HUES64 (cell line): ENCODE measurements at regions not wholly inside any gene's neighbourhood (a gene's known extent, or its start where the extent isn't known, plus 50 kb on each side); places are given as distances from the start of the nearest gene placed in this dataset.

Experiments
- H3K27ac ChIP-seq: 2 replicates; pipeline ENCODE4 v1.7.0; 2013; ENCODE audit warnings: low read depth, low read length, inconsistent platforms
- H3K27me3 ChIP-seq: 2 replicates; pipeline ENCODE4 v1.6.1; 2013; ENCODE audit warnings: mild to moderate bottlenecking, low read length; ENCODE audit not compliant: insufficient read depth
- H3K36me3 ChIP-seq: 2 replicates; pipeline ENCODE4 v1.6.1; 2013; ENCODE audit warnings: mild to moderate bottlenecking, low read length; ENCODE audit not compliant: insufficient read depth
- H3K4me1 ChIP-seq: 2 replicates; pipeline ENCODE4 v1.6.1; 2013; ENCODE audit warnings: mild to moderate bottlenecking, low read length, moderate library complexity; ENCODE audit not compliant: insufficient read depth
- H3K4me3 ChIP-seq: 2 replicates; pipeline ENCODE4 v1.5.1; 2013; ENCODE audit warnings: mild to moderate bottlenecking, low read length, moderate library complexity
- H3K9ac ChIP-seq: 2 replicates; pipeline ENCODE4 v1.6.1; 2013; ENCODE audit warnings: mild to moderate bottlenecking, low read depth, low read length
- H3K9me3 ChIP-seq: 2 replicates; pipeline ENCODE4 v1.6.1; 2013; ENCODE audit warnings: low read depth, low read length; ENCODE audit not compliant: insufficient read depth
- WGBS: fragments of 150-250, 120-280 bp; methylation state at CpG from one replicate; pipeline ENCODE4 v1.1.7; 2013; ENCODE audit warnings: missing lambda C conversion rate; 5-methylcytosine and 5-hydroxymethylcytosine counted together

GRCh38 chr11:42571878-42572610 is 739.8 kb upstream of the API5 start:
- 91% methylated on average over 4 of the region's 5 CpGs for WGBS
- Histone ChIP-seq H3K4me1 (no peaks in the 10 kb centered on the region), H3K27ac (no peak overlapping the region), H3K9ac (no peak overlapping the region), H3K27me3 (no peaks in the 10 kb centered on the region), H3K9me3 (no peaks in the 10 kb centered on the region; the same call in 1 of the 2 replicates), H3K36me3 (no peaks in the 10 kb centered on the region), H3K4me3 (no peak overlapping the region)

- H3K9ac ChIP-seq = no peak overlapping the region
- H3K4me3 ChIP-seq = no peak overlapping the region
- no peak overlapping the region for H3K27ac ChIP-seq
- H3K4me1 ChIP-seq = no peaks in the 10 kb centered on the region
- WGBS = 93% methylated on average over 3 of the region's 3 CpGs
- no peaks in the 10 kb centered on the region for H3K9me3 ChIP-seq
- no peaks in the 10 kb centered on the region for H3K27me3 ChIP-seq
- no peaks in the 10 kb centered on the region for H3K36me3 ChIP-seq
Measured at GRCh38 chr11:42576318-42576717, 735.5 kb upstream of the API5 start.

- no peaks in the 10 kb centered on the region for H3K36me3 ChIP-seq
Measured at GRCh38 chr11:42589286-42589685, 722.5 kb upstream of the API5 start.

GRCh38 chr11:42591841-42592240 is 720.0 kb upstream of the API5 start:
- H3K27me3 ChIP-seq = no peaks in the 10 kb centered on the region
- H3K4me3 ChIP-seq = no peak overlapping the region
- no peaks in the 10 kb centered on the region for H3K9me3 ChIP-seq
- no peaks in the 10 kb centered on the region for H3K36me3 ChIP-seq
- H3K9ac ChIP-seq = no peak overlapping the region
- WGBS = no CpG with 5 or more reads among the region's 2 CpGs
- peaks cover 18% of the 10 kb centered on the region for H3K4me1 ChIP-seq
- H3K27ac ChIP-seq = no peak overlapping the region

More at GRCh38 chr11:42589286-42589685, 722.5 kb upstream of the API5 start:
- H3K9ac ChIP-seq = no peak overlapping the region
- H3K4me1 ChIP-seq = no peaks in the 10 kb centered on the region
- H3K4me3 ChIP-seq = no peak overlapping the region
- H3K9me3 ChIP-seq = no peaks in the 10 kb centered on the region
- H3K27ac ChIP-seq = no peak overlapping the region
- H3K27me3 ChIP-seq = no peaks in the 10 kb centered on the region
- WGBS = 88% methylated on average over 2 of the region's 2 CpGs

GRCh38 chr11:42593441-42593840 is 718.4 kb upstream of the API5 start:
- Histone ChIP-seq H3K36me3 (no peaks in the 10 kb centered on the region), H3K9me3 (no peaks in the 10 kb centered on the region), H3K4me3 (no peak overlapping the region), H3K9ac (no peak overlapping the region), H3K4me1 (peaks cover 24% of the 10 kb centered on the region), H3K27me3 (no peaks in the 10 kb centered on the region), H3K27ac (no peak overlapping the region)
- 93% methylated on average over 2 of the region's 2 CpGs for WGBS

- Histone ChIP-seq H3K9me3 (no peaks in the 10 kb centered on the region), H3K4me3 (no peak overlapping the region), H3K4me1 (peaks cover 26% of the 10 kb centered on the region), H3K27ac (no peak overlapping the region), H3K27me3 (no peaks in the 10 kb centered on the region), H3K9ac (no peak overlapping the region), H3K36me3 (no peaks in the 10 kb centered on the region)
- WGBS = 14% methylated on average over 2 of the region's 2 CpGs
Measured at GRCh38 chr11:42595876-42596275, 715.9 kb upstream of the API5 start.

- Histone ChIP-seq H3K4me1 (peaks cover 26% of the 10 kb centered on the region), H3K36me3 (no peaks in the 10 kb centered on the region), H3K4me3 (no peak overlapping the region), H3K9me3 (no peaks in the 10 kb centered on the region), H3K27ac (no peak overlapping the region), H3K9ac (no peak overlapping the region), H3K27me3 (no peaks in the 10 kb centered on the region)
- WGBS = 91% methylated on average over 7 of the region's 7 CpGs
Measured at GRCh38 chr11:42596576-42597145, 715.1 kb upstream of the API5 start.

- H3K36me3 ChIP-seq = no peaks in the 10 kb centered on the region
- peaks cover 26% of the 10 kb centered on the region for H3K4me1 ChIP-seq
- H3K9me3 ChIP-seq = no peaks in the 10 kb centered on the region
- no peaks in the 10 kb centered on the region for H3K27me3 ChIP-seq
- H3K27ac ChIP-seq = no peak overlapping the region
- WGBS = 94% methylated on average over 2 of the region's 3 CpGs
- H3K9ac ChIP-seq = no peak overlapping the region
- H3K4me3 ChIP-seq = no peak overlapping the region
Measured at GRCh38 chr11:42598341-42598740, 713.5 kb upstream of the API5 start.

- 100% methylated on average over 2 of the region's 2 CpGs for WGBS
- Histone ChIP-seq H3K9ac (no peak overlapping the region), H3K36me3 (no peaks in the 10 kb centered on the region), H3K4me3 (no peak overlapping the region), H3K4me1 (no peaks in the 10 kb centered on the region), H3K9me3 (no peaks in the 10 kb centered on the region), H3K27me3 (no peaks in the 10 kb centered on the region), H3K27ac (no peak overlapping the region)
Measured at GRCh38 chr11:42620796-42621195, 691.0 kb upstream of the API5 start.

- H3K9me3 ChIP-seq = no peaks in the 10 kb centered on the region
- no peak overlapping the region for H3K4me3 ChIP-seq
- H3K36me3 ChIP-seq = no peaks in the 10 kb centered on the region
- no peaks in the 10 kb centered on the region for H3K4me1 ChIP-seq
- H3K27me3 ChIP-seq = no peaks in the 10 kb centered on the region
- no peak overlapping the region for H3K9ac ChIP-seq
- 88% methylated on average over 9 of the region's 9 CpGs for WGBS
- no peak overlapping the region for H3K27ac ChIP-seq
Measured at GRCh38 chr11:42625757-42626665, 685.8 kb upstream of the API5 start.

- no peaks in the 10 kb centered on the region for H3K27me3 ChIP-seq
- no peak overlapping the region for H3K9ac ChIP-seq
- H3K4me3 ChIP-seq = no peak overlapping the region
- no peak overlapping the region for H3K27ac ChIP-seq
- no peaks in the 10 kb centered on the region for H3K4me1 ChIP-seq
- WGBS = 49% methylated on average over 2 of the region's 2 CpGs
- H3K36me3 ChIP-seq = no peaks in the 10 kb centered on the region
- H3K9me3 ChIP-seq = no peaks in the 10 kb centered on the region
Measured at GRCh38 chr11:42631220-42631843, 680.5 kb upstream of the API5 start.
